ENCODE measurements at regions not wholly inside any gene's neighbourhood (a gene's known extent, or its start where the extent isn't known, plus 50 kb on each side); places are given as distances from the start of the nearest gene placed in this dataset.

DNA sequence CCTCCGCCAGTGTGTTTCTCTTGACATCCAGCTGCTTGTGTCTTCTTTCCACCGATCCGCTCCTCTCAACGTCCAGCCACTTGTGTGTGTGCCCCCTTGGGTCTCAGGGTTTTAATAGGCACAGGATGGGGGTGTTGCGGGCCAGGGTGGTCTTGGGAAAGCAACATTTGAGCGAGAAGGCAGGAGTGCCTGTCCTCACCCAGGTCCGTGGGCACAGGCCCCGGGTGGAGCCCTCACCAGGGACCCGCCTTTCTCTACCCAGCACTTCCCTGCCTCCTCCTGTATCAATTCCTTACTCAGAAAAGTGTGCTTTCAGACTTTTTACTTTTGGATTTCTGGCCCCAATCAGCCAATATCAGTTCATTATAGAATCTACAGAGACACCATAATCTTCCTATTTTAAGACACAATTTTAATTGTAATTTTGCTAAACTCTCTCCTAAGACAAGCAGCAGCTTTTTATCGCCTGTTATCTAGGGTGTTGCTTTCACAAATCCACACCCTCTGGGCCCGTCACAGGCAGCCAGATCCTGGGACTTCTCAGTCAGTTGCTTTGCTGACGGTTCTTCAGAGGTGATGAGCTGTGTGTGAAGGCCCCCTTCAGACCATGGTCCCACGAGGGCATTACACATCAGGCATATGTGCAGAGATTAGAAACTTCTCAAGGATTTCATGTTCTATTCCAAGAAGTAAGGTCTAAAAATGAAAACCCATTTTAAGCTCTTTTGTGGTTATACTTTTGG, 96.0 kb upstream of the FHL2 start:
- no peak overlapping the region for H3K23ac ChIP-seq (ENCODE audit: low read length)
- no peak overlapping the region for H2BK5ac ChIP-seq (ENCODE audit: low read depth, low read length, poor library complexity)
- H3K14ac ChIP-seq (ENCODE audit: low read length), result no peak overlapping the region
- H3K9me3 ChIP-seq (ENCODE audit: insufficient read depth, low read depth, low read length), result peaks cover 2% of the 10 kb centered on the region
- H3K4ac ChIP-seq (ENCODE audit: low read depth, low read length), result no peak overlapping the region
- H2BK12ac ChIP-seq (ENCODE audit: low read length), result no peak overlapping the region
- H4K12ac ChIP-seq (ENCODE audit: low read depth, low read length), result no peak overlapping the region
- peak overlapping the region; percentile 12 for H3K4me3 ChIP-seq (ENCODE audit: low read depth, low read length)
- H3K79me2 ChIP-seq (ENCODE audit: control insufficient read depth, insufficient read depth, low read length, poor library complexity), result no peaks in the 10 kb centered on the region
- H3K27me3 ChIP-seq (ENCODE audit: insufficient read depth, low read length), result no peaks in the 10 kb centered on the region
- H2AK5ac ChIP-seq (ENCODE audit: low read length), result no peak overlapping the region
- H4K91ac ChIP-seq (ENCODE audit: low read depth, low read length), result no peak overlapping the region
- no peak overlapping the region for H4K8ac ChIP-seq (ENCODE audit: low read depth, low read length)
- DNase-seq, result no peak
- WGBS (ENCODE audit: extremely low coverage, insufficient coverage, insufficient read length), result no CpG with 5 or more reads among the region's 13 CpGs
- no peaks in the 10 kb centered on the region for H3K4me1 ChIP-seq (ENCODE audit: control insufficient read depth in 1 of 2, insufficient read depth in 2 of 2, low read length in 2 of 2)
- H3K27ac ChIP-seq (ENCODE audit: low read depth, low read length), result no peak overlapping the region
- no peaks in the 10 kb centered on the region for H3K36me3 ChIP-seq (ENCODE audit: control insufficient read depth in 1 of 2, insufficient read depth in 2 of 2, low read length in 2 of 2)
- no peak overlapping the region for H3K4me2 ChIP-seq (ENCODE audit: low read length)
- H3K9ac ChIP-seq (ENCODE audit: low read length), result no peak overlapping the region
- H2BK120ac ChIP-seq (ENCODE audit: insufficient read depth, low read length, poor library complexity), result no peak overlapping the region
- H3K18ac ChIP-seq (ENCODE audit: low read length), result no peak overlapping the region
- no peak overlapping the region for H2AFZ ChIP-seq (ENCODE audit: insufficient read depth, low read length, poor library complexity)
- H3K79me1 ChIP-seq (ENCODE audit: low read length), result no peaks in the 10 kb centered on the region

DNA sequence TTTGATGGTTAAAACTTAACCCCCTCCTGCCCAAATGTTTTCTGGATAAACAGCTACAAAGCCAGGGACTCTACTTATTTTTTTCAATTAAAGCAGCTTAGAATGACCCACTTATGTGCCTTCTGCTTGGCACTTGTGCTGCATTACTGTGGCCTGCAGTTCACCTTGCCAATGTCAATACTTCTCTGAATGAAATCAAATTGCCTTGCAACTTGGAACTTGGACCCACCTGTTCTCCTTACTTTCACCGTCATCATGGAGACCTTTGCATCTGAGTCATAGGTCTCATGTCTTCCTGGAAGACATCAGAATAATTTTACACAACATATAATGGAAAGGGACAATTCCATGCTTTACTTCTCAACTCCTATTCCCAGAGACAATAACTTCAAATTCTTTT, 92.1 kb upstream of the FHL2 start:
- no peak overlapping the region for H2BK12ac ChIP-seq (ENCODE audit: low read length)
- H3K36me3 ChIP-seq (ENCODE audit: control insufficient read depth in 1 of 2, insufficient read depth in 2 of 2, low read length in 2 of 2), result no peaks in the 10 kb centered on the region
- no peak overlapping the region for H3K4me3 ChIP-seq (ENCODE audit: low read depth, low read length)
- WGBS (ENCODE audit: extremely low coverage, insufficient coverage, insufficient read length), result no CpG with 5 or more reads among the region's 1 CpG
- H4K8ac ChIP-seq (ENCODE audit: low read depth, low read length), result no peak overlapping the region
- H3K14ac ChIP-seq (ENCODE audit: low read length), result no peak overlapping the region
- no peak for DNase-seq
- no peaks in the 10 kb centered on the region for H3K4me1 ChIP-seq (ENCODE audit: control insufficient read depth in 1 of 2, insufficient read depth in 2 of 2, low read length in 2 of 2)
- no peak overlapping the region for H2BK120ac ChIP-seq (ENCODE audit: insufficient read depth, low read length, poor library complexity)
- no peak overlapping the region for H3K4me2 ChIP-seq (ENCODE audit: low read length)
- no peaks in the 10 kb centered on the region for H3K27me3 ChIP-seq (ENCODE audit: insufficient read depth, low read length)
- peaks cover 3% of the 10 kb centered on the region for H3K9me3 ChIP-seq (ENCODE audit: insufficient read depth, low read depth, low read length)
- no peak overlapping the region for H4K91ac ChIP-seq (ENCODE audit: low read depth, low read length)
- no peak overlapping the region for H3K23ac ChIP-seq (ENCODE audit: low read length)
- H3K79me1 ChIP-seq (ENCODE audit: low read length), result no peaks in the 10 kb centered on the region
- no peak overlapping the region for H2AK5ac ChIP-seq (ENCODE audit: low read length)
- H3K79me2 ChIP-seq (ENCODE audit: control insufficient read depth, insufficient read depth, low read length, poor library complexity), result no peaks in the 10 kb centered on the region
- no peak overlapping the region for H2BK5ac ChIP-seq (ENCODE audit: low read depth, low read length, poor library complexity)
- H4K12ac ChIP-seq (ENCODE audit: low read depth, low read length), result no peak overlapping the region
- H3K18ac ChIP-seq (ENCODE audit: low read length), result no peak overlapping the region
- H2AFZ ChIP-seq (ENCODE audit: insufficient read depth, low read length, poor library complexity), result no peak overlapping the region
- no peak overlapping the region for H3K27ac ChIP-seq (ENCODE audit: low read depth, low read length)
- H3K9ac ChIP-seq (ENCODE audit: low read length), result no peak overlapping the region
- H3K4ac ChIP-seq (ENCODE audit: low read depth, low read length), result no peak overlapping the region

DNA sequence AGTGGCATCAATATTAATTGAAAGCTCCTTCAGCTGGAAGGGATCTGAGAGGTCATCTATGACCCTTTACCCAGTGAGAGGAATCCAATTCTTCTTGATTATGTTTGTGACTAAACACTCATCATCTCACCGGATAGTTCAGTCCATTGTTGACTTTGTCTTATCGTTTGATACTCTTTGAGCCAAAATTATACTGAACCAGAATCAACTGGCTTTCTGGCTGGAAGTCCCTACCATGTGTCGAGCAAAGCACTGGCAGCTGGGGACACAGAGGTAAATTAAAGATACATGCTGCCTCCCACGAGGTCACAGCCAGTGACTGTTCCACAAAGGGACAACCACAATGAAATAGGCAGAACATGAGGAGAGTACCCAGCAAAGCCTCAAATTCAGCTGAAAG, 91.4 kb upstream of the FHL2 start:
- WGBS (ENCODE audit: extremely low coverage, insufficient coverage, insufficient read length), result no CpG with 5 or more reads among the region's 4 CpGs
- no peak for DNase-seq

GRCh38 chr2:105489168-105489878, 90.5 kb upstream of the FHL2 start:
- WGBS (ENCODE audit: extremely low coverage, insufficient coverage, insufficient read length), result no CpG with 5 or more reads among the region's 3 CpGs
- Histone ChIP-seq H3K4me2 (ENCODE audit: low read length) (no peak overlapping the region), H3K4ac (ENCODE audit: low read depth, low read length) (no peak overlapping the region), H4K12ac (ENCODE audit: low read depth, low read length) (no peak overlapping the region), H3K4me1 (ENCODE audit: control insufficient read depth in 1 of 2, insufficient read depth in 2 of 2, low read length in 2 of 2) (no peaks in the 10 kb centered on the region), H3K18ac (ENCODE audit: low read length) (no peak overlapping the region), H2AFZ (ENCODE audit: insufficient read depth, low read length, poor library complexity) (no peak overlapping the region), H3K9me3 (ENCODE audit: insufficient read depth, low read depth, low read length) (peaks cover 1% of the 10 kb centered on the region), H3K36me3 (ENCODE audit: control insufficient read depth in 1 of 2, insufficient read depth in 2 of 2, low read length in 2 of 2) (no peaks in the 10 kb centered on the region), H2BK12ac (ENCODE audit: low read length) (no peak overlapping the region), H3K9ac (ENCODE audit: low read length) (no peak overlapping the region), H3K27ac (ENCODE audit: low read depth, low read length) (no peak overlapping the region), H2AK5ac (ENCODE audit: low read length) (no peak overlapping the region), H3K27me3 (ENCODE audit: insufficient read depth, low read length) (no peaks in the 10 kb centered on the region), H3K14ac (ENCODE audit: low read length) (no peak overlapping the region), H3K23ac (ENCODE audit: low read length) (no peak overlapping the region), H4K8ac (ENCODE audit: low read depth, low read length) (no peak overlapping the region), H3K79me1 (ENCODE audit: low read length) (no peaks in the 10 kb centered on the region), H4K91ac (ENCODE audit: low read depth, low read length) (no peak overlapping the region), H3K79me2 (ENCODE audit: control insufficient read depth, insufficient read depth, low read length, poor library complexity) (no peaks in the 10 kb centered on the region), H3K4me3 (ENCODE audit: low read depth, low read length) (no peak overlapping the region), H2BK120ac (ENCODE audit: insufficient read depth, low read length, poor library complexity) (no peak overlapping the region), H2BK5ac (ENCODE audit: low read depth, low read length, poor library complexity) (no peak overlapping the region)
- DNase-seq, result no peak

More for the DNA sequence above, 91.4 kb upstream of the FHL2 start:
- Histone ChIP-seq H3K4me1 (ENCODE audit: control insufficient read depth in 1 of 2, insufficient read depth in 2 of 2, low read length in 2 of 2) (no peaks in the 10 kb centered on the region), H3K79me2 (ENCODE audit: control insufficient read depth, insufficient read depth, low read length, poor library complexity) (no peaks in the 10 kb centered on the region), H2BK12ac (ENCODE audit: low read length) (no peak overlapping the region), H3K18ac (ENCODE audit: low read length) (no peak overlapping the region), H3K4me2 (ENCODE audit: low read length) (no peak overlapping the region), H2BK5ac (ENCODE audit: low read depth, low read length, poor library complexity) (no peak overlapping the region), H4K91ac (ENCODE audit: low read depth, low read length) (no peak overlapping the region), H2AFZ (ENCODE audit: insufficient read depth, low read length, poor library complexity) (no peak overlapping the region), H3K27ac (ENCODE audit: low read depth, low read length) (no peak overlapping the region), H4K12ac (ENCODE audit: low read depth, low read length) (no peak overlapping the region), H3K9me3 (ENCODE audit: insufficient read depth, low read depth, low read length) (peaks cover 3% of the 10 kb centered on the region), H2AK5ac (ENCODE audit: low read length) (no peak overlapping the region), H3K79me1 (ENCODE audit: low read length) (no peaks in the 10 kb centered on the region), H3K23ac (ENCODE audit: low read length) (no peak overlapping the region), H4K8ac (ENCODE audit: low read depth, low read length) (no peak overlapping the region), H2BK120ac (ENCODE audit: insufficient read depth, low read length, poor library complexity) (no peak overlapping the region), H3K4me3 (ENCODE audit: low read depth, low read length) (no peak overlapping the region), H3K14ac (ENCODE audit: low read length) (no peak overlapping the region), H3K4ac (ENCODE audit: low read depth, low read length) (no peak overlapping the region), H3K36me3 (ENCODE audit: control insufficient read depth in 1 of 2, insufficient read depth in 2 of 2, low read length in 2 of 2) (no peaks in the 10 kb centered on the region), H3K9ac (ENCODE audit: low read length) (no peak overlapping the region), H3K27me3 (ENCODE audit: insufficient read depth, low read length) (no peaks in the 10 kb centered on the region)

Measured in trophoblast cell (in vitro differentiated cells and primary cell).